Fibroblast of peridontal ligament (primary cell): ENCODE measurements at regions not wholly inside any gene's neighbourhood (a gene's known extent, or its start where the extent isn't known, plus 50 kb on each side); places are given as distances from the start of the nearest gene placed in this dataset.
"Not testable (repeated sequence)": the region's sequence is repeated elsewhere in the genome, so short reads cannot be mapped to it uniquely, and the experiment has no call there.

Experiments used
- DNase-seq: peaks from one replicate; pipeline ENCODE4 v3.0.0-alpha.2; 2010; ENCODE audit errors: extremely low read depth

GRCh38 chr5:135157421-135158313 is 123.6 kb upstream of the PITX1 start:
- no peak for DNase-seq

DNA sequence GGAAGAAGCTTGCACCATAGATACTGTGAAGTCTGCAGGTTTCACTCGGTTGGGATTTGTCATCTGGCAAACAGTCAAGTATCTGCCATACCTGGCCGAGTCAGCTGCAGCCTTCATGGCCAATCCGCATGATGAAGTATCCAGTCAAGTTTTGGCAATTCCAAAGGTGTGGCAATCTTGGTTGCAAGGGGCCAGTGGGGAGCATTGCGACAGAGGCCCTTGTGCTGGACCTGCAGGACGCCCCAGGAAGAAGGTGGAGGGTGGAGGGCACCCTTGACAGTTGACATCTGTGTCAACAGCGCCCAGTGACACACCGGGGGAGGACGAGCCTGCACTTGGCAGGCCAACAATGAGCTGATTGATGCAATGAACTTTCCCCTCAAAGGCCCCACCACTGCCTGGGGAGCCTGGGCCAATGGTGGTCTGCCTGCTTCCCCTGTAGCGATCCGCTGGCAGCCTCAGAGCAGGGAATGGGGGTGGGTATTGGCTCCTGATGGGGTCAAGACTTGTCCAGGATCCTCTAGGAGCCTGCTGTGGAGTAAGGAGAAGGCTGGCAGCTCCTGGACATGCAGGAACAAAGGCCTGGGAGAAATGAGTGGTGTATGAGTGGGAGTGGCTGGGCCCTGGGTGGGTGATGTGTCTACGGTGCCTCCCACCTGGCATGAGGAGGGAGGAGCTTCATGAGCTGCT is 122.8 kb upstream of the PITX1 start:
- no peak for DNase-seq

DNA sequence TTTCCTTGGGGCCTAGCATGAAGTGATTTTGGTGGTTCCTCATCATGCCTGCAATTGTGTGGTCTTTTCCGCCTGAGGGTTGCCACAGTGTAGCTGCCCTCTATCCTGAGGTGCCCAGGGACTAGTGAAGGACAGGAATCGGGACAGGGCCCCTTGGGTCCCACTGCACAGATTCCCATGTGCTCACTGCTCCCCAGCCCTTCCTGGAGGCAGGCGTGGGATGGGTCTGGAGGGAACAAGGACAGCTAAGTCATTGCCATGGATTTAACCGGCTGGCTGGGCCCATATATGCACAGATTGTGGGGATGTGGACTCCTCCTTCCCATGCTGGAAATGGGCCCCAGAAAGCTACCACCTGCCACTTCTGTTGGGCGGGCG is 122.3 kb upstream of the PITX1 start:
- no peak for DNase-seq

GRCh38 chr5:135155616-135156214 is 121.7 kb upstream of the PITX1 start:
- no peak for DNase-seq

- DNase-seq, result no peak
These were observed 120.9 kb upstream of the PITX1 start for GRCh38 chr5:135154961-135155360.

DNA sequence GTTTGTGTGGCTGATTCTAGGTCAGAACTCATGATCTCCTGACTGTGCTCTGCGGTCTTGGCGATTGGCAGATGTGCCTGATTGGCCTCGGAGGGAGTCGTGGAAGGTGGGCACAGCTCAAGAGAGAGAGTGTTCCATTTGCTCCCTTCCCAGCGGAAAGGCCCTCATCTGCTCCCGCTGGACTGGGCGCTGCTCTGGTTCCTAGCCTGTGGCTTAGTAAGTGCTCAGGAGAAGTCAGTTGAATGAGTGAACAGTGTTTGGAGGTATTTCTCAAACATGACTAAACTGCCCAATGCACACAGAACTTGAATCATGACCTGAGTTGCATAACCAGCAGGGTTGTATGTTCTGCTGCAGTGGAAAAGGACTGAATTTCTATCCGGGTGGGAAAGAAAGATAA is 120.2 kb upstream of the PITX1 start:
- DNase-seq, result peak; percentile 8

DNA sequence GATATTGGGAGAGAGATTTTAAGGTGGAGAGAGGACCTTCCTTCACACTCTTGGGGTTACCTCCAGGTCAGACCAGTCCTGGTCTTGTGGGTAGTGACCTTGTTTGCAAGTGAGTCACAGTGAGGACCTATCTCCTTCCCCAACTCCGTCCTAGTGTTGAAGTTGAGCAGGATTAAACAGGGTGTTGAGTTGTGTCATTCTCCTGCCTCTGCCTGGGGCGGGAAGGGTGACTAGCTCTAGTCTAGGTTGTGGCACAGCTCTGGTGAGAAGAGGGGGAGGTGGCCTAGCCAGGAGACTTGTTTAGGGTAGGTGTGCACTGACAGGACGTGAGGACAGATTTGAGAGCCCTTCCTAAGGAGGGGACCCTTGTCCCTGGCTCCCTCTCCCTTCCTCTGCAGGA is 119.6 kb upstream of the PITX1 start:
- no peak for DNase-seq

GRCh38 chr5:135153259-135153658 is 119.2 kb upstream of the PITX1 start:
- no peak for DNase-seq

- DNase-seq, result not testable (repeated sequence)
These were observed 117.6 kb upstream of the PITX1 start for GRCh38 chr5:135151660-135152059.

GRCh38 chr5:135151256-135151655 is 117.2 kb upstream of the PITX1 start:
- no peak for DNase-seq

- no peak for DNase-seq
These were observed 116.7 kb upstream of the PITX1 start for GRCh38 chr5:135150767-135151166.

DNA sequence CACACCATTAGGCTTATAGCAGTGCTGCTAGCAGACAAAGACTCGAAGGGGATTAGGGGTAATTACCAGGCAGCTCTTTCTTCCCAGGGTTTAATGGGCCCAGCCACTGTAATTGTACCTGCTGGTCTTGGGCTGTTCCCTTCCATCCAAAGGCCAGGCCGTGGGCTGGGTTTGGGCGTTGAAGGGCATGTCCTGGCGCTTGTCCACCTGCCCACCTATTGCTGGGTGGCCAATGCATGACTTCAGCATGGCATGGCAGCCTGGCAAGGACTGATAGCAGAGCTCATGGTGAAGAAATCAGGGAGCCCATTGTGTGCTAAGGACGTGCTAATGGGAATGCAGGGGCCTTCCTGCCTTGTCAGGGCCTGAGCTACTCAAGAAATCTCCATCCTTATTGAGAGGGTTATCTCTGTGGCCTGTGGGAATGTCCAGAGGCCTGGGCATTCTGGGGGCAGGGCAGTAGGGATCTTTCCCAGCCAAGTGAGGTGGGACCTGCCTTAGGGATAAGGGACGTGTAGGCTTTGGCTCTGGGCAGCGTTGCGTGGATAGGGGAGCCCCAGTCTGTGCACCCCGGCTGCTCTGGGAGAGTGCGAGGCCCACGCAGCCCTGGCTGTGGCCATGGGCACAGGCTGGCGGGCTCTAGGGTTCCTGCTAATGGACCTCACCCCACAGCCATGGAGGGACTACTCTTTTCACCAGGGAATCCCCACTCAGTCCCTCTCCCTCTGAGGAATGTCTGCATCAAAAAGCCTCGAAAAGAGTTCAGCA is 116.1 kb upstream of the PITX1 start:
- no peak for DNase-seq

DNA sequence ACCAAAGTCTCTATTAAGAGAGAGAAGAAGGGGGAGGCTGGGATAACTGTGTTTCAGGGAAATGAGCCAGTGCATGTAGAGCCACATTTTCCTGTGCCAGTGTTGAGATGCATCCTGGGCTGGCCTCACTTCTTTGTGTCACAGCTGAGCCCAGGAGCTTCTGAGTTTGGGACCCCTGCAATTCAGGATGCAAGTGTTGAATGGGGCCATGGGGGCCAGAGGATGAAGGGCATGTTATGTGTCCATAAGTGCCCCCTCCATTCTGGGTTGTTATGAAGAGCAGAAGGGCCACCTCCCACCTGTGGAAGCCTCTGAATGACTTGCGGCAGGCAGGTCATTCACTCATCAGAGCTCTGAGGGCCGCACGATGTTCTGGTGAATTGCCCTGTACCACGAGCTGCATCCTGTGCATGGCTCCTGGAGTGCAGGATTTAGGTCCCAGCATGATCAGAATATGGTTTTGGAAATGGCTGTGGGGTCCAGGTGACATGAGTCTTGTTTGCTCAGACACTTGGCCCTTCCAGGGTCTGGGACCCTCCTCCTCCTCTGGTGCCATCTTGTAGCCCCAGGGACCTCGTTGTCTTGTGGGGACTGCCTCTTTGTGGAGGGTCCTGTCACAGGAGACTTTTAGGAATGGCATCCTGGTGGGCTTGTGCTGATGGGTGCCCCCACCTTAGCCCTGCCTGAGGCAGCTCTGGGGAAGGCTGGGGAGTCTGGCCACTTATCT is 115.4 kb upstream of the PITX1 start:
- DNase-seq, result no peak

DNA sequence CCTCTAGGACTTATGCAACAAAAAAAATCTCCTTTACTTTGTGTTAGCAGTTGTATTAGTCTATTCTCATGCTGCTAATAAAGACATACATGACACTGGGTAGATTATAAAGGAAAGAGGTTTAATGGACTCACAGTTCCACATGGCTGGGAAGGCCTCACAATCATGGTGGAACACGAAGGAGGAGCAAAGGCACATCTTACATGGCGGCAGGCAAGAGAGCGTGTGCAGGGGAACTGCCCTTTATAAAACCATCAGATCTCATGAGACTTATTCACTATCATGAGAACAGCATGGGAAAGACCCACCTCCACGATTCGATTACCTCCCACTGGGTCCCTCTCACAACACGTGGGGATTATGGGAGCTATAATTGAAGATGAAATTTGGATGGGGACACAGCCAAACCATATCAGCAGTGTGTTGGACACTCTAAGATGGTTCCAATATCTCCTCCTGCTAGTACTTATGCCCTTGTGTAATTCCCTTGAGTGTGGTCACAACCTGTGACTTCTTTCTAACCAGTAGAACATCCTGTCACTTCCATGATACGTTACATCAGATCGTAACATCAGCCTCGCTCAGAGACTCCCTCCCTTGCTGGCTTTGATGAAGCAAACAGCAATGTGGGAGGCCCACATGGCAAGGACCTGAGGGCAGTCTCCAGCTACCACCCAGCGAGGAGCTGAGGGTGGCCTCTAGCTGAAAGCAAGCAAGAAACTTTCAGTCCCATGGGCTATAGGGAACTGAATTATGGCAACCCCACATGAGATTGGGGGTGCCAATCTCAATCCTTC is 113.5 kb upstream of the PITX1 start:
- no peak for DNase-seq

DNA sequence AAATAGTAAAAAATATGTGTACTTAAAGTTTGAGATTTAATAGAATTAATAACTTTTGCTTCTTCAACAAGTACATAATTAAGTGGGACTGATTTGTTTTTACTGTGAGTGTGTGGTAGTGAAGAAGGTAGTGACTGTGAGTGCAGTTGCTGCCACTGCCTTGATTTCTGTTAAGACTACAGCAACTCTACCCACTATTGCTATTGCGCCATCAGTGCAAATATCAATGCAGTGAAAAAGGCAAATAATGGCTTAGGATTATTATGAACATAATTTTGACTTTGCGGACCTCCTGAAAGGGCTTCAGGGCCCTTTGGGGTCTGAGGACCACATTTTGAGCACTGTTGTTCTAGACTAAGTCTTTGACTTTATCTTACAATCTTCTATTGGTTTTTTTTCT is 112.0 kb upstream of the PITX1 start:
- DNase-seq, result no peak

DNA sequence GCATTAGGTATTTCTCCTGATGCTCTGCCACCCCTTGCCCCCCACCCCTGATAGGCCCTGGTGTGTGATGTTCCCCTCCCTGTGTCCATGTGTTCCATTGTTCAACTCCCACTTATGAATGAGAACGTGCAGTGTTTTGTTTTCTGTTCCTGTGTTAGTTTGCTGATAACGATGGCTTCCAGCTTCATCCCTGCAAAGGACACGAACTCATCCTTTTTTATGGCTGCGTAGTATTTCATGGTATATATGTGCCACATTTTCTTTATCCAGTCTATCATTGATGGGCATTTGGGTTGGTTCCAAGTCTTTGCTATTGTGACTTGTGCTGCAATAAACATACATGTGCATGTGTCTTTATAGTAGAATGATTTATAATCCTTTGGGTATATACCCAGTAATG is 109.7 kb upstream of the PITX1 start:
- not testable (repeated sequence) for DNase-seq

DNA sequence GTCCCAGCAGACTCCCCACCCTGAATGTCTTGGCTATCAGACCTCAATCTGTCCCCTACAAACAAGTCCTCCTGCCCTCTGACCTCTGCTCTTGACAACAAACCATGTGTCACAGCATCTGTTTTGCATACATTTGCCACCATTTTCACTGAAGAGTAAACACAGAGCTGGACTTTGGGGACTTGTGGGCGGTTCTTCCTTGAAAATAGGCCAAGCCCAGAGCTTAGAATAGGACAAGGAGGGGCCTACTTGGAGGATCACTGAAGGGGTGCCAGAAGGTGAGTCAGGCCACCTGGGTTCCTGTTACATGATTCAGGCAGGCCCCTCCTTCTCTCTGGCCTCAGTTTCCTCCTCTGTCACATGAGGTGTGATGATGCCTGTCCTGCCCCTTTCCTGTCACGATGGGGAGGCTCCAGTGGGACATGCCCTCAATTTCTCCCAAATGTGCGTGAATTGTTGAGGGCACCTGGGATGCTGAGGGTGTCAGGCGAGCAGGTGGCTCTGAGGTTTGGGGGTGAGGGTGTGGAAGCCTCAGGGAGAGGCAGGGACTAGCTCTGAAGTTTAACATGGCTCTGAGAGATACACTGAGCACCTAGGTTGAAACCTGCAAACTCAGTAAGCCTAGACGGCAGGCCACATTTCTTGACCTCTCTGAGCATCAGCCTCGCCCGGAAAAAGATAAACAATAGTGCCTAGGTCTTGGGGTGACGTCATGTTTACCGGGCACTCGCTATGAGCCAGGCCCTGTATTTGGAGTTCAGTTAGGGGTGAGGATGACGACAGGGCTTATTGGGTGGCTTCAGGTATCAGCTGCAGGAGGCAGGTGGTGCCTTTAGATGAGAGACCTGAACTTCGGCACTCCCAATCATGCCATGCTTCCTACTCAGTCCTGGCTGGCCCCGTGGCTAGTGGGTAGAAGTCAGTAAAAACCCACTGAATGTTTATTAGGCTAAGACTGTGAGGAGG is 107.6 kb upstream of the PITX1 start:
- DNase-seq, result peak; percentile 2

- DNase-seq, result peak; percentile 67
These were observed 106.6 kb upstream of the PITX1 start for GRCh38 chr5:135140446-135141204.
